OCI-LY1 (cell line): ENCODE measurements at regions not wholly inside any gene's neighbourhood (a gene's known extent, or its start where the extent isn't known, plus 50 kb on each side); places are given as distances from the start of the nearest gene placed in this dataset.

ENCODE experiments used
- H2AFZ ChIP-seq: fragments of 200-600 bp; sonication (generic), shearing (Covaris generic); 2 replicates; pipeline ENCODE4 v1.6.0; 2014; ENCODE audit warnings: antibody characterized with exemption, mild to moderate bottlenecking, low read length
- H3F3A ChIP-seq: fragments of 200-600 bp; sonication (generic), shearing (Covaris generic); 2 replicates; pipeline ENCODE4 v1.6.0; 2014; ENCODE audit warnings: mild to moderate bottlenecking, antibody characterized with exemption, low read length, moderate library complexity; ENCODE audit not compliant: insufficient read depth
- H3K27ac ChIP-seq: fragments of 200-600 bp; sonication (generic); 2 replicates; pipeline ENCODE4 v1.5.1; 2014; ENCODE audit warnings: low read length, mixed run types, mild to moderate bottlenecking, low read depth; ENCODE audit not compliant: poor library complexity, severe bottlenecking
- H3K27me3 ChIP-seq: fragments of 200-600 bp; sonication (generic); 2 replicates; pipeline ENCODE4 v1.6.0; 2014; ENCODE audit warnings: antibody characterized with exemption, mild to moderate bottlenecking, low read length, moderate library complexity; ENCODE audit not compliant: insufficient read depth
- H3K36me3 ChIP-seq: fragments of 200-600 bp; sonication (generic); 2 replicates; pipeline ENCODE4 v1.6.1; 2014; ENCODE audit warnings: mild to moderate bottlenecking, antibody characterized with exemption, low read length, moderate library complexity, mixed read lengths; ENCODE audit not compliant: insufficient read depth
- H3K4me1 ChIP-seq: fragments of 200-600 bp; sonication (generic); 2 replicates; pipeline ENCODE4 v1.5.1; 2014; ENCODE audit warnings: mild to moderate bottlenecking, low read length, moderate library complexity; ENCODE audit not compliant: insufficient read depth, severe bottlenecking
- H3K4me2 ChIP-seq: fragments of 200-600 bp; sonication (generic), shearing (Covaris generic); 2 replicates; pipeline ENCODE4 v1.6.1; 2014; ENCODE audit warnings: low read length
- H3K4me3 ChIP-seq: fragments of 200-600 bp; sonication (generic); 2 replicates; pipeline ENCODE4 v1.5.1; 2014; ENCODE audit warnings: low read length, low read depth, mild to moderate bottlenecking, mixed read lengths; ENCODE audit not compliant: poor library complexity, severe bottlenecking
- H3K79me2 ChIP-seq: fragments of 200-600 bp; shearing (Covaris generic); 2 replicates; pipeline ENCODE4 v1.6.1; 2016; ENCODE audit warnings: mixed run types, low read length, mixed read lengths; ENCODE audit not compliant: insufficient read depth
- H3K9ac ChIP-seq: fragments of 200-600 bp; sonication (generic), shearing (Covaris generic); 2 replicates; pipeline ENCODE4 v1.6.1; 2014; ENCODE audit warnings: mild to moderate bottlenecking, low read length, mixed read lengths
- H3K9me2 ChIP-seq: fragments of 200-600 bp; sonication (generic), shearing (Covaris generic); 2 replicates; pipeline ENCODE4 v1.6.1; 2014; ENCODE audit warnings: low read depth, mild to moderate bottlenecking, low read length, mixed read lengths
- H3K9me3 ChIP-seq: fragments of 200-600 bp; shearing (Covaris generic); 2 replicates; pipeline ENCODE4 v1.6.1; 2014; ENCODE audit warnings: low read length, mixed read lengths
- H4K20me1 ChIP-seq: fragments of 200-600 bp; sonication (generic), shearing (Covaris generic); 2 replicates; pipeline ENCODE4 v1.6.0; 2016; ENCODE audit warnings: mild to moderate bottlenecking, low read length; ENCODE audit not compliant: insufficient read depth
- EZH2 ChIP-seq: fragments of 200-600 bp; sonication (generic), shearing (Covaris generic); IDR thresholded peaks from 2 replicates; pipeline ENCODE4 v1.8.0; 2017; ENCODE audit warnings: borderline replicate concordance, mixed run types, mild to moderate bottlenecking, antibody characterized with exemption, low read length, moderate library complexity, mixed read lengths
- TF ChIP-seq, protein P1 (sequence below): fragments of 200-600 bp; sonication (generic), shearing (Covaris generic); IDR thresholded peaks from 2 replicates; pipeline ENCODE4 v1.5.1; 2017; ENCODE audit warnings: mild to moderate bottlenecking, antibody characterized with exemption, low read length, moderate library complexity, mixed read lengths

DNA sequence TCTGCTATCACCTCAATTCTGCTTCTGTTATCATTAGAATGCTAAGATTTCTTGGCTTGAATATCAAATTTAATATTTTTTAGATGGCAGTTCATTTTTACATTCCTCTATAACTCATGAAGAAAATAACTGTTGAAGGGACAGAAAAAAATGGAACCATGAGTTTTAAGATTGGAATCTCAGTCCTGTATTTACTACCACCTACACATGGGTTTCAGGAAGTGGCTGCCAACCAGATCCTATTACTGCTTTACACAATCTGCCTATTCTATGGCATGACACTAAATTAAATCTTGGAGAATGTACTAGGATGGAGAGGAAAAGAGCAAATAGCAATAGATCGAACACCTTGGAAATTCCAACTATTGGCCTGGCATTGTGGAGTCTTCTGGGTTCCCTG is 140.8 kb downstream of the DUSP6 start:
- TF ChIP-seq, protein P1, sequence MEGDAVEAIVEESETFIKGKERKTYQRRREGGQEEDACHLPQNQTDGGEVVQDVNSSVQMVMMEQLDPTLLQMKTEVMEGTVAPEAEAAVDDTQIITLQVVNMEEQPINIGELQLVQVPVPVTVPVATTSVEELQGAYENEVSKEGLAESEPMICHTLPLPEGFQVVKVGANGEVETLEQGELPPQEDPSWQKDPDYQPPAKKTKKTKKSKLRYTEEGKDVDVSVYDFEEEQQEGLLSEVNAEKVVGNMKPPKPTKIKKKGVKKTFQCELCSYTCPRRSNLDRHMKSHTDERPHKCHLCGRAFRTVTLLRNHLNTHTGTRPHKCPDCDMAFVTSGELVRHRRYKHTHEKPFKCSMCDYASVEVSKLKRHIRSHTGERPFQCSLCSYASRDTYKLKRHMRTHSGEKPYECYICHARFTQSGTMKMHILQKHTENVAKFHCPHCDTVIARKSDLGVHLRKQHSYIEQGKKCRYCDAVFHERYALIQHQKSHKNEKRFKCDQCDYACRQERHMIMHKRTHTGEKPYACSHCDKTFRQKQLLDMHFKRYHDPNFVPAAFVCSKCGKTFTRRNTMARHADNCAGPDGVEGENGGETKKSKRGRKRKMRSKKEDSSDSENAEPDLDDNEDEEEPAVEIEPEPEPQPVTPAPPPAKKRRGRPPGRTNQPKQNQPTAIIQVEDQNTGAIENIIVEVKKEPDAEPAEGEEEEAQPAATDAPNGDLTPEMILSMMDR = no peak
- no peak for TF ChIP-seq EZH2
- Histone ChIP-seq H3K27ac (no peak overlapping the region), H3F3A (no peaks in the 10 kb centered on the region), H2AFZ (no peak overlapping the region), H3K9me3 (no peaks in the 10 kb centered on the region), H3K9ac (no peak overlapping the region), H3K4me1 (no peaks in the 10 kb centered on the region), H3K4me2 (no peak overlapping the region), H4K20me1 (no peaks in the 10 kb centered on the region), H3K79me2 (no peaks in the 10 kb centered on the region), H3K36me3 (no peaks in the 10 kb centered on the region), H3K4me3 (no peak overlapping the region), H3K9me2 (no peaks in the 10 kb centered on the region), H3K27me3 (0 out of 2 replicates have a peak, but pooled peaks cover 5% of the 10 kb centered on the region)

DNA sequence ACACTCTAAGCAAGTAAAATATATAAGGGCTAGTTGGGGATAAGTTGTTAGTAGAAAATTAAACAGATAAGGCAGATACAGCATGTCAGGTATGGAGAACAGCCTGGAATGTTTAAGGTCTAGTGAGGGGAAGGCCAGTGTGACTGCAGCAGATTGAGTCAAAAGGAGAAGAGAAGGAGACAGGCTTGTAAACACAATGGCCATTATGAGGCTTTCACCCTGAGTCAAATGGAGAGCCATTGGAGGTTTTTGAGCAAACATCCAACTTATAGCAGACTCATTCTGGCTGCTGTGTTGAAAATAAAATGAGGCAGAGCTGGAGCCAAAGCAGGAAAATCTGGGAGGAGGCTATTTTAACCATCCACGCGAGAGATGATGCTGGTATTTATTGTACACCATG is 142.0 kb downstream of the DUSP6 start:
- Histone ChIP-seq H3K27ac (no peak overlapping the region), H3K4me1 (no peaks in the 10 kb centered on the region), H3F3A (no peaks in the 10 kb centered on the region), H3K9me3 (no peaks in the 10 kb centered on the region), H3K4me2 (no peak overlapping the region), H3K79me2 (no peaks in the 10 kb centered on the region), H3K27me3 (0 out of 2 replicates have a peak, but pooled peaks cover 5% of the 10 kb centered on the region), H3K9me2 (no peaks in the 10 kb centered on the region), H3K4me3 (no peak overlapping the region), H3K9ac (no peak overlapping the region), H4K20me1 (no peaks in the 10 kb centered on the region), H3K36me3 (no peaks in the 10 kb centered on the region), H2AFZ (no peak overlapping the region)
- TF ChIP-seq, protein P1 = no peak
- no peak for TF ChIP-seq EZH2

DNA sequence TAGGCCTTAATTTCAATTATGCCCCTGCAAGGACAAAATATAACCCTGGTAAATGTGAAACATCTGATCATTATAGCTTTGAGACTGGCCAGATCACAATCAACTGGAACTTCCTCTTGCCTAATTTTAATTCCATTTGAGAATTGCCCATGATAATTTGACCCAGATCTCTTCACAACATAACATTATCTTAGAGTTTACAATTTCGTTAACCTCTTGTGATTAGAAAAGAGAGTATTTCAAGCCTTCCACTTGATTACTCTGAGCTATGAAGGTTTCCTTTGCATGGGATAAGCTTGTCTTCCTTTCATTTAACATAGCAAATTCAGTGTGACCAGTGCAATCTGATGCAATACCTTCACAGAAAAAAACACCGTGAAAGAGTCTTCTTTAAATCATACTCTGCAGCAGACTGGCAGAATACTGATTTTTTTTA is 143.6 kb downstream of the DUSP6 start:
- TF ChIP-seq, protein P1 = no peak
- TF ChIP-seq EZH2 = no peak
- no peak overlapping the region for H2AFZ ChIP-seq
- H3K4me3 ChIP-seq = no peak overlapping the region
- no peaks in the 10 kb centered on the region for H3K9me2 ChIP-seq
- no peaks in the 10 kb centered on the region for H3K79me2 ChIP-seq
- no peaks in the 10 kb centered on the region for H3F3A ChIP-seq
- H3K27me3 ChIP-seq = 0 out of 2 replicates have a peak, but pooled peaks cover 1% of the 10 kb centered on the region
- H3K27ac ChIP-seq = no peak overlapping the region
- H3K9me3 ChIP-seq = no peaks in the 10 kb centered on the region
- H3K4me1 ChIP-seq = no peaks in the 10 kb centered on the region
- H3K36me3 ChIP-seq = no peaks in the 10 kb centered on the region
- H3K9ac ChIP-seq = no peak overlapping the region
- no peak overlapping the region for H3K4me2 ChIP-seq
- H4K20me1 ChIP-seq = no peaks in the 10 kb centered on the region
